ENCODE measurements at regions not wholly inside any gene's neighbourhood (a gene's known extent, or its start where the extent isn't known, plus 50 kb on each side); places are given as distances from the start of the nearest gene placed in this dataset.

- no peak overlapping the region for H3K4me3 ChIP-seq (ENCODE audit: low read depth, low read length)
- TF ChIP-seq CTCF (IDR thresholded peaks at IDR 0.05; ENCODE audit: low read depth, low read length, missing control alignments): no peak
- H3K27ac ChIP-seq: no peak overlapping the region
- no peaks in the 10 kb centered on the region for H3K36me3 ChIP-seq (replicated peaks)
- no peaks in the 10 kb centered on the region for H3K27me3 ChIP-seq (replicated peaks)
- no peak for DNase-seq
- in situ Hi-C loops (cut with HindIII; ENCODE audit: low pct_ligation_motif_present, low sequenced_read_pairs): loop anchor here (25.0 kb wide), 1 partner anchor 262 kb away; no protein-coding TSS in a partner anchor
These were observed 56.7 kb upstream of the BICD1 start for GRCh38 chr12:32049956-32050355.

GRCh38 chr12:32051511-32052211 lies 55.0 kb upstream of the BICD1 start:
- peak; percentile 87 for DNase-seq
- in situ Hi-C loops (cut with HindIII; ENCODE audit: low pct_ligation_motif_present, low sequenced_read_pairs): loop anchor here (25.0 kb wide), 1 partner anchor 261 kb away; no protein-coding TSS in a partner anchor
- TF ChIP-seq CTCF (IDR thresholded peaks at IDR 0.05; ENCODE audit: low read depth, low read length, missing control alignments): no peak
- Histone ChIP-seq H3K27me3 (replicated peaks) (no peaks in the 10 kb centered on the region), H3K36me3 (replicated peaks) (no peaks in the 10 kb centered on the region), H3K27ac (no peak overlapping the region), H3K4me3 (ENCODE audit: low read depth, low read length) (no peak overlapping the region)

GRCh38 chr12:32052212-32052713 lies 54.4 kb upstream of the BICD1 start:
- Histone ChIP-seq H3K4me3 (ENCODE audit: low read depth, low read length) (no peak overlapping the region), H3K36me3 (replicated peaks) (no peaks in the 10 kb centered on the region), H3K27me3 (replicated peaks) (no peaks in the 10 kb centered on the region), H3K27ac (no peak overlapping the region)
- no peak for DNase-seq
- TF ChIP-seq CTCF (IDR thresholded peaks at IDR 0.05; ENCODE audit: low read depth, low read length, missing control alignments): no peak
- in situ Hi-C loops (cut with HindIII; ENCODE audit: low pct_ligation_motif_present, low sequenced_read_pairs): loop anchor here (25.0 kb wide), 1 partner anchor 260 kb away; no protein-coding TSS in a partner anchor

GRCh38 chr12:32053881-32054624 lies 52.6 kb upstream of the BICD1 start:
- H3K4me3 ChIP-seq (ENCODE audit: low read depth, low read length): no peak overlapping the region
- no peak overlapping the region for H3K27ac ChIP-seq
- H3K36me3 ChIP-seq (replicated peaks): no peaks in the 10 kb centered on the region
- TF ChIP-seq CTCF (IDR thresholded peaks at IDR 0.05; ENCODE audit: low read depth, low read length, missing control alignments): no peak
- DNase-seq: no peak
- no peaks in the 10 kb centered on the region for H3K27me3 ChIP-seq (replicated peaks)
- in situ Hi-C loops (cut with HindIII; ENCODE audit: low pct_ligation_motif_present, low sequenced_read_pairs): loop anchor here (25.0 kb wide), 1 partner anchor 258 kb away; no protein-coding TSS in a partner anchor
